Heart right ventricle (tissue), 16 donors: ENCODE measurements at regions not wholly inside any gene's neighbourhood (a gene's known extent, or its start where the extent isn't known, plus 50 kb on each side); places are given as distances from the start of the nearest gene placed in this dataset.

Source experiments
- ATAC-seq, 8 donors: fragments of 200-7000 bp; cut with Tn5 transposase; one replicate each; pipeline ENCODE4 v1.9.1; 2020; ENCODE audit warnings: mild to moderate bottlenecking in 8 of 8, moderate library complexity in 8 of 8, moderate number of reproducible peaks in 1 of 8
- DNase-seq, 2 donors: peaks; one replicate each; pipeline ENCODE4 v3.0.0-alpha.2; 2020
- H3K27ac ChIP-seq, 10 donors: fragments of 200-600 bp; sonication (generic) in 2 of 10; one replicate each; pipeline versions ENCODE4 v1.5.0 to v1.8.0; 2020 to 2022; ENCODE audit warnings: mild to moderate bottlenecking in 3 of 10
- H3K27me3 ChIP-seq, 7 donors: fragments of 200-600 bp; one replicate each; pipeline ENCODE4 v1.8.0; 2021 to 2022; ENCODE audit warnings: mild to moderate bottlenecking in 2 of 7
- H3K36me3 ChIP-seq, 9 donors: fragments of 200-600 bp; sonication (generic) in 1 of 9; one replicate each; pipeline versions ENCODE4 v1.5.0 to v1.8.0; 2020 to 2022; ENCODE audit warnings: mild to moderate bottlenecking in 2 of 9
- H3K4me1 ChIP-seq, 9 donors: fragments of 200-600 bp; sonication (generic) in 1 of 9; one replicate each; pipeline versions ENCODE4 v1.5.0 to v1.8.0; 2020 to 2022; ENCODE audit warnings: mild to moderate bottlenecking in 4 of 9
- H3K4me3 ChIP-seq, 10 donors: fragments of 200-600 bp; sonication (generic) in 2 of 10; one replicate each; pipeline versions ENCODE4 v1.5.0 to v1.8.0; 2020 to 2022; ENCODE audit warnings: mild to moderate bottlenecking in 7 of 10, moderate library complexity in 2 of 10
- H3K9me3 ChIP-seq, 11 donors: fragments of 200-600 bp in 10 of 11; sonication (generic) in 2 of 11; one replicate each; pipeline versions ENCODE4 v1.5.0 to v1.8.0; 2013 to 2022; ENCODE audit warnings: mild to moderate bottlenecking in 2 of 11, control low read depth in 1 of 11, moderate library complexity in 1 of 11
- WGBS, 2 donors: extraction: QIAGEN DNeasy Blood & Tissue Kit; methylation state at CpG; one replicate each; pipeline ENCODE4 v1.1.7; 2013; ENCODE audit warnings: inconsistent platforms in 1 of 2; 5-methylcytosine and 5-hydroxymethylcytosine counted together
- intact Hi-C, 10 donors: fragments of 100-400 bp; cut with DNase I; formaldehyde crosslinking; loops; one replicate each; pipeline versions ENCODE4 v1.11.1 to v1.14.2; 2022
- TF ChIP-seq, protein P1 (sequence below), 9 donors: fragments of 200-600 bp; sonication (generic) in 2 of 9; IDR thresholded peaks; one replicate each; pipeline versions ENCODE4 v1.5.0 to v1.8.0; 2021 to 2022; ENCODE audit warnings: antibody characterized with exemption in 9 of 9, mild to moderate bottlenecking in 5 of 9, moderate library complexity in 1 of 9
- donor health status: Arrhythmogenic right ventricular cardiomyopathy.
- donor health status: ischemic (EF 13 %, LVEDD 7.1; RV severe dilation, severe dysfunction).
- donor health status: healthy with polysubstance abuse.
- donor health status: DM: no; HTN: yes; CAD: no.
- donor health status: DM: no; HTN: no; CAD: no.
- donor health status: ischemic (EF 25% LVEDD 6.9; RV normal size, moderate dysfunction).
- donor health status: ischemic (EF 25% LVEDD 5.7; RV mildly dilated, moderate dysfunction).
- donor health status: healthy.
- donor health status: DM: yes; HTN: yes; CAD: no.
- donor health status: Ischemic cardiomyopathy.
- donor health status: ischemic (EF 35%, LVEDD 5.7; RV mildly dilated, moderate dysfunction).
- donor health status: nonischemic (EF 11% LVEDD 7.7; RV severe dilation, severe dysfunction).
- donor health status: DM: yes; HTN: yes; CAD: no.
- donor health status: PGD.
- donor health status: ischemic (EF 29% LVEDD 5.4; RV normal size, mild dysfunction).
- donor health status: nonischemic (EF 23%, LVEDD 6.1; RV moderate dilation, normal function).

DNA sequence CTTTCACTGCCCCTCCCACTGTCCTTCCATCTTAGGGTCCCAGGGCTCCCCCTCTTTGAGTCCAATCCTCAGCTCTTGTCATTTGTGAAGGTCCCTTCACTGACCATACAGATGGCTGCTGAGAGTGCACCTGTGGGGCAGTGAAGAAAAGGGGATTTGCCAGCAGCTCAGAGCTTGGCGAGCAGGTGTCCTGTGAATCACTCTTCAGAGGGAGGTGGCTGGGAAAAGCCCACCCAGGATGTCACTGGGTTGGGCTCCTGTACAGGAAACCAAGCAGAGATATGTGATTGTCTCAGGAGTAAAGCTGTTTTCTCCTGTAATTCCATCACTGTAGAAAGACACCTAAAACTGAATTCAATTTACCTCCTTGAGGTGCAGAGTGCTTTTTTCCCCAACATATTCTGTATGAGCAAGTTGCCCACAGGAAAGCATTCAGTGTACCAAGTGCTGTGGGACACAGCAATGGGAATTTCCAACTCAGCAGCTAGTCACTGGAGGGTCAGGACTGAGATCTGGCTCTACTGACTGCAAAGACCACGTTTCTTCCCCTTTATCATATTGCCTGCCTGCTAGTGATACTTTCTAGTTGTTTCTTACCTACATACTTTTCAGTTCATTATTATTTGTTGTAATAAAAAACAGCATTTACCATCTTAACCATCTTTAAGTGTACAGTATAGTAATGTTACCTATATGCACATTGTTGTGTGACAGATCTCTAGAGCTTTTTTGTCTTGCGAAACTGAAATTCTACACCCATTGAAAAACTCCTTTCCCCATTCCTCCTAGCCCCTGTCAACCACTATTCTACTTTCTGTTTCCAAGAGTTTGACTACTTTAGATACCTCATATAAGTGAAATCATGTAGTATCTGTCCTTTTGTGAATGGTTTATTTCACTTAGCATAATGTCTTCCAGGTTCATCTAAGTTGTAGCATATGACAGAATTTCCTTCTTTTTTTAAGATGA lies 239.1 kb downstream of the TSN start:
- intact Hi-C loops = no loop called here
- ATAC-seq (no peak), DNase-seq (no peak)
- TF ChIP-seq, protein P1, sequence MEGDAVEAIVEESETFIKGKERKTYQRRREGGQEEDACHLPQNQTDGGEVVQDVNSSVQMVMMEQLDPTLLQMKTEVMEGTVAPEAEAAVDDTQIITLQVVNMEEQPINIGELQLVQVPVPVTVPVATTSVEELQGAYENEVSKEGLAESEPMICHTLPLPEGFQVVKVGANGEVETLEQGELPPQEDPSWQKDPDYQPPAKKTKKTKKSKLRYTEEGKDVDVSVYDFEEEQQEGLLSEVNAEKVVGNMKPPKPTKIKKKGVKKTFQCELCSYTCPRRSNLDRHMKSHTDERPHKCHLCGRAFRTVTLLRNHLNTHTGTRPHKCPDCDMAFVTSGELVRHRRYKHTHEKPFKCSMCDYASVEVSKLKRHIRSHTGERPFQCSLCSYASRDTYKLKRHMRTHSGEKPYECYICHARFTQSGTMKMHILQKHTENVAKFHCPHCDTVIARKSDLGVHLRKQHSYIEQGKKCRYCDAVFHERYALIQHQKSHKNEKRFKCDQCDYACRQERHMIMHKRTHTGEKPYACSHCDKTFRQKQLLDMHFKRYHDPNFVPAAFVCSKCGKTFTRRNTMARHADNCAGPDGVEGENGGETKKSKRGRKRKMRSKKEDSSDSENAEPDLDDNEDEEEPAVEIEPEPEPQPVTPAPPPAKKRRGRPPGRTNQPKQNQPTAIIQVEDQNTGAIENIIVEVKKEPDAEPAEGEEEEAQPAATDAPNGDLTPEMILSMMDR (IDR thresholded peaks at IDR 0.05) = no peak
- Histone ChIP-seq H3K27ac (no peak overlapping the region), H3K36me3 (no peaks in the 10 kb centered on the region), H3K4me3 (no peak overlapping the region), H3K9me3 (peaks cover 0 to under 1% (median 0%) of the 10 kb centered on the region in 11 donors), H3K4me1 (peaks cover 0 to 7% (median 0%) of the 10 kb centered on the region in 9 donors), H3K27me3 (peaks cover 0 to 17% (median 5%) of the 10 kb centered on the region in 7 donors)
- 70 to 76% methylated on average over 3 of the region's 3 CpGs for WGBS, 2 donors

DNA sequence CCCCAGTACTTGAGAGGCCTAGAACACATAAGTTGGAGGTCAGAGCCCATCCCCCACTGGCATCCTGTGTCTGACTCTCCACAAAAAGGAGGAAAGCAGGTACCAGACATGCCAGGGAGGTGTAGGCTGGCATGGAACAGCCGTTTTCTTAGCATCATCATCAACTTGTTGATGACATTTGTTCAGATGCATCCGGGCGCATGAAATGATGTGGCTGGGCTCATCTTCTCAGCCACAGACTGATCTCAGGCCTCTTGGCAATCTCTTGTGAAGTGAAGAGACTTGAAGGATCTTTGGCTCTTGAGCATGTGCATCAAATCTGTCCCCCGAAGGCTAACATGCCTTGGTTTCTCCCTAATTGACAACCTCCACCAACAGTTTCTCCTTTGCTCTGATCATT lies 243.3 kb downstream of the TSN start:
- intact Hi-C loops = no loop called here
- Histone ChIP-seq H3K27ac (no peak overlapping the region), H3K36me3 (no peaks in the 10 kb centered on the region), H3K9me3 (no peaks in the 10 kb centered on the region), H3K4me3 (no peak overlapping the region), H3K4me1 (peaks cover 0 to 7% (median 0%) of the 10 kb centered on the region in 9 donors), H3K27me3 (peaks cover 0 to 17% (median 5%) of the 10 kb centered on the region in 7 donors)
- TF ChIP-seq, protein P1 (IDR thresholded peaks at IDR 0.05) = no peak
- DNase-seq = no peak
- WGBS, 2 donors = 68 to 78% methylated on average over 4 of the region's 4 CpGs
- ATAC-seq = no peak

DNA sequence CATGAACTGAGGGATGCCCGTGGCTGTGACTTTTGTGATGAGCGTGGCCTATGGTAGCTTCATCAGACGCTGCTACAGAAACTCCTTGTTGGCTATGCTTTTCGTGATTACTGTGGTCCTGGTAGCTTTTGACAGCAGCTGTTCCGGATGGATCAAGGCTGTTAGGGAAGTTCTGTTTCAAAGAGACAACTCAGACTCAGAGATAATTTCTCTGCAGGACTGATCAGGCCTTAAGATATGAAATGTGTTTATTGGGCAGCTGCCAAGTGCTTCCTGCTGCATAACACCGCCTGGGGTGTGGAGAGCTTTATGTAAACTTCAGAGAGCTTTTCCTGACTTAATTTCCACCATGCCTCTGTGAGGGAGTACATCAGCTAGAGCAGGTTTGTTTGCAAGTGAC lies 243.8 kb downstream of the TSN start:
- no peak overlapping the region for H3K27ac ChIP-seq
- TF ChIP-seq, protein P1 (IDR thresholded peaks at IDR 0.05) = no peak
- H3K27me3 ChIP-seq = peaks cover 0 to 17% (median 5%) of the 10 kb centered on the region in 7 donors
- no peak overlapping the region for H3K4me3 ChIP-seq
- peaks cover 0 to 7% (median 0%) of the 10 kb centered on the region in 9 donors for H3K4me1 ChIP-seq
- ATAC-seq = peak in 2 of 8 donors; percentile 20 to 24
- intact Hi-C loops = no loop called here
- no peak for DNase-seq
- H3K9me3 ChIP-seq = no peaks in the 10 kb centered on the region
- no peaks in the 10 kb centered on the region for H3K36me3 ChIP-seq
- 26 to 38% methylated on average over 6 of the region's 6 CpGs for WGBS, 2 donors

DNA sequence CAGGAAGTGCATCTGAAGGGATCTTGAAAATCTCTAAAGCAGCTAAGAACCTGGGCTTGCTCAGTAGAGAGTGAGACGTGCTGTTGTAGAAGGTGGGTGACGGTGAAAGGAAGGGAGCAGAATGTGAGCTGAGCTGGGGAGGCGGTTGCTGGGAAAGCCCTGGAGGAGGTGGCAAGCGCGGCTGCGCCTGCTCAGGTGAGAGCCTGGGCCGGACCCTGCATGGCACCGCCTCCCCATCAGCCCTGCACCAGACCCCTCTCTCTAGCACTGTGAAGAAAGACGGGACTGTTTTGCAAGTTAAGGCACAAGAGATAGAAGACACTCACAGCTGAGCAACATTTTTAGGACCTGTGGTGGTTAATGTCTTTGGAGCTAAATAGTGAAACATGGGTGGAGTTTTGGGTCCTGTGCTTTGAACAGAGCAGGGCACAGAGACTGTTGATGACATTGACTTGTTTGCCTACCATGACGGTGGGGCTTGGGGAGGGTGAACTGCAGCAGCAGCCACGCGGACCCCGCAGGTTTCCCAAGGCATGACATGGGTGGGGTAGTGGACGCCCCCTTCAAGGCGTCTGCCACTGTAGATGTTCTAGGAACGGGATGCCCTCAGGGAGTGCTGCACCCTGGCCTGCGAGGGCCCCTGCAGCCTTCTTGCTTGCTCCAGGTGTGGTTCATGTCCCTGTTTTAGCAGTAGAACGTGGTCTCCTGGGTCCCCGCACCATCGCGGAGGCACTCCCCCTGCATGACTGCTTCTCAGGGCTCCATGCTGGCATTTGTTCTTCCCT lies 245.3 kb downstream of the TSN start:
- TF ChIP-seq, protein P1 (IDR thresholded peaks at IDR 0.05) = no peak
- no peak for ATAC-seq

More for the DNA sequence above, 245.3 kb downstream of the TSN start:
- H3K36me3 ChIP-seq = no peaks in the 10 kb centered on the region
- no peak overlapping the region for H3K27ac ChIP-seq
- no peaks in the 10 kb centered on the region for H3K9me3 ChIP-seq
- H3K4me1 ChIP-seq = peaks cover 0 to 7% (median 0%) of the 10 kb centered on the region in 9 donors
- peaks cover 0 to 13% (median 5%) of the 10 kb centered on the region in 7 donors for H3K27me3 ChIP-seq
- 94 to 98% methylated on average over 21 of the region's 21 CpGs for WGBS, 2 donors
- DNase-seq = no peak
- intact Hi-C loops = no loop called here
- no peak overlapping the region for H3K4me3 ChIP-seq
